ENCODE measurements at regions not wholly inside any gene's neighbourhood (a gene's known extent, or its start where the extent isn't known, plus 50 kb on each side); places are given as distances from the start of the nearest gene placed in this dataset.

- TF ChIP-seq, protein P1, sequence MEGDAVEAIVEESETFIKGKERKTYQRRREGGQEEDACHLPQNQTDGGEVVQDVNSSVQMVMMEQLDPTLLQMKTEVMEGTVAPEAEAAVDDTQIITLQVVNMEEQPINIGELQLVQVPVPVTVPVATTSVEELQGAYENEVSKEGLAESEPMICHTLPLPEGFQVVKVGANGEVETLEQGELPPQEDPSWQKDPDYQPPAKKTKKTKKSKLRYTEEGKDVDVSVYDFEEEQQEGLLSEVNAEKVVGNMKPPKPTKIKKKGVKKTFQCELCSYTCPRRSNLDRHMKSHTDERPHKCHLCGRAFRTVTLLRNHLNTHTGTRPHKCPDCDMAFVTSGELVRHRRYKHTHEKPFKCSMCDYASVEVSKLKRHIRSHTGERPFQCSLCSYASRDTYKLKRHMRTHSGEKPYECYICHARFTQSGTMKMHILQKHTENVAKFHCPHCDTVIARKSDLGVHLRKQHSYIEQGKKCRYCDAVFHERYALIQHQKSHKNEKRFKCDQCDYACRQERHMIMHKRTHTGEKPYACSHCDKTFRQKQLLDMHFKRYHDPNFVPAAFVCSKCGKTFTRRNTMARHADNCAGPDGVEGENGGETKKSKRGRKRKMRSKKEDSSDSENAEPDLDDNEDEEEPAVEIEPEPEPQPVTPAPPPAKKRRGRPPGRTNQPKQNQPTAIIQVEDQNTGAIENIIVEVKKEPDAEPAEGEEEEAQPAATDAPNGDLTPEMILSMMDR (IDR thresholded peaks at IDR 0.05) = no peak
- no peak for TF ChIP-seq ZFX (IDR thresholded peaks at IDR 0.05; ENCODE audit: borderline replicate concordance)
Observed at GRCh38 chr6:68080074-68080473, 555.0 kb upstream of the ADGRB3 start.
